PC-9 (cell line): ENCODE measurements at regions not wholly inside any gene's neighbourhood (a gene's known extent, or its start where the extent isn't known, plus 50 kb on each side); places are given as distances from the start of the nearest gene placed in this dataset.

Experiments
- CTCF ChIP-seq: fragments of 200-600 bp; sonication (generic); conservative IDR thresholded peaks from 2 replicates; pipeline ENCODE4 v1.6.1; 2017; ENCODE audit warnings: mixed run types, antibody characterized with exemption, mild to moderate bottlenecking, moderate library complexity
- EZH2 ChIP-seq: fragments of 200-600 bp; sonication (generic); IDR thresholded peaks from 2 replicates; pipeline ENCODE4 v1.8.0; 2017; ENCODE audit warnings: antibody characterized with exemption, low read depth

GRCh38 chr11:92846491-92847125 lies 122.8 kb upstream of the MTNR1B start:
- TF ChIP-seq CTCF (no peak), EZH2 (no peak)
